NB4 (cell line): ENCODE measurements at regions not wholly inside any gene's neighbourhood (a gene's known extent, or its start where the extent isn't known, plus 50 kb on each side); places are given as distances from the start of the nearest gene placed in this dataset.

Experiments used
- DNase-seq: peaks from one replicate; pipeline ENCODE4 v3.0.0; 2010; ENCODE audit warnings: low read depth
- H3K4me3 ChIP-seq: one replicate; pipeline ENCODE4 v1.5.1; 2011; ENCODE audit warnings: mild to moderate bottlenecking, low read depth, low read length, moderate library complexity
- CTCF ChIP-seq: IDR thresholded peaks from one replicate; pipeline ENCODE4 v1.5.1; 2012; ENCODE audit warnings: low read depth, low read length
- MYC ChIP-seq: IDR thresholded peaks from 2 replicates; pipeline ENCODE4 v1.6.1; 2011; ENCODE audit warnings: low read depth, low read length
- POLR2A ChIP-seq: IDR thresholded peaks from 2 replicates; pipeline ENCODE4 v1.6.1; 2011; ENCODE audit warnings: mild to moderate bottlenecking; ENCODE audit not compliant: insufficient read length; ENCODE audit errors: extremely low read depth
- TF ChIP-seq, protein P1 (sequence below): IDR thresholded peaks from 2 replicates; pipeline ENCODE4 v1.6.1; 2011; ENCODE audit warnings: low read depth, low read length

DNA sequence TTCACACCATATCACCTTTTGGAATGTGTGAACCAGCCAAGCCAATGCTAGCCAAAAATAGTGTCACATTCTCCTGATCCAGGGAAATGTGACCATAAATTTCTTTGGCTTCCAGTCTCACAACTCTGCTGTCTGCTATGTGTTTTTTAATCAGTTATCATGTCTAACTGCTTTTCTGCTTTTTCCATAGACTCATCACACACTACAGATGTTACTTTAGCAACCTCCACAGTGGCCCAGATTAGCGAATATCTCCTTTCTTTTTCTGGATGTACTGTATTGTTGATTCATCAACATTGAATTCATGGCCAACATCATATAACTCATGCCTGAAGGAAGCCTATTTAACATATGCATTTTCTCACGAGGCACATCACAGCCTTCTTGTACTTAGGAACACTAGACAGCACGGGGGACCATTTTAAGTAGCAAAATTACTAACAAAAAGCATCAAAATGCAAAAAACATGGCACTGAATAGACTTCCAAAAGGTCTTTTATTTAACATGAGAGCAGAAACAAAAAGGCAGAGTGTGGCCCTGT, 73.1 kb upstream of the POU2AF2 start:
- DNase-seq: no peak
- TF ChIP-seq, protein P1, sequence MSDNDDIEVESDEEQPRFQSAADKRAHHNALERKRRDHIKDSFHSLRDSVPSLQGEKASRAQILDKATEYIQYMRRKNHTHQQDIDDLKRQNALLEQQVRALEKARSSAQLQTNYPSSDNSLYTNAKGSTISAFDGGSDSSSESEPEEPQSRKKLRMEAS: no peak
- TF ChIP-seq CTCF: no peak
- TF ChIP-seq MYC: no peak
- no peak for TF ChIP-seq POLR2A
- H3K4me3 ChIP-seq: no peak overlapping the region

- H3K4me3 ChIP-seq: no peak overlapping the region
- no peak for DNase-seq
- TF ChIP-seq POLR2A: no peak
- TF ChIP-seq, protein P1: no peak
- TF ChIP-seq MYC: no peak
- no peak for TF ChIP-seq CTCF
Measured at GRCh38 chr11:111170761-111171379, 74.7 kb upstream of the POU2AF2 start.

DNA sequence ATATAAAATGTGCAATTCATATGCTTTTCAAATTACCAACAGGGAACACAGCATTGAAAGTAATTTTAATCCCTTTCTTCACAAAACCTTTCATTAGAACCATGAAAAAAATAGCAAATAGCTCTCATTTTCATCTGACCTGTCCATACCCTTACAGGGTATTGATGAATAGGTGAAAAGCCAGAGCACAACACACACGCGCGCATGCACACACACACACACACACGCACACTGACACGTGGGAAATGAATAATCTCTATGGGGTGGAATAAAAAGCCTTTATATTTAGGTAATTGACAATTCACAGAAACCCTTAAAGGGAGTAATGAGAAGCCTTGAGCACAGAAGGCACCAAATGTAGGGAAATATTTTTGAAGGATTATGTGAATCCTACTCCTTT, 76.2 kb upstream of the POU2AF2 start:
- TF ChIP-seq, protein P1: no peak
- TF ChIP-seq MYC: no peak
- no peak for TF ChIP-seq CTCF
- no peak for TF ChIP-seq POLR2A
- no peak for DNase-seq
- H3K4me3 ChIP-seq: no peak overlapping the region

- TF ChIP-seq POLR2A (no peak), MYC (no peak), CTCF (no peak)
- TF ChIP-seq, protein P1: no peak
- no peak for DNase-seq
- H3K4me3 ChIP-seq: no peak overlapping the region
Measured at GRCh38 chr11:111168871-111169270, 76.7 kb upstream of the POU2AF2 start.

GRCh38 chr11:111167666-111168065, 77.9 kb upstream of the POU2AF2 start:
- no peak overlapping the region for H3K4me3 ChIP-seq
- no peak for DNase-seq
- no peak for TF ChIP-seq MYC
- no peak for TF ChIP-seq POLR2A
- TF ChIP-seq, protein P1: no peak
- no peak for TF ChIP-seq CTCF
